IMR-90 (cell line): ENCODE measurements at regions not wholly inside any gene's neighbourhood (a gene's known extent, or its start where the extent isn't known, plus 50 kb on each side); places are given as distances from the start of the nearest gene placed in this dataset.

Experiments used
- ATAC-seq: fragments of 200-7000 bp; cut with Tn5 transposase; 2 replicates; pipeline ENCODE4 v1.9.1; 2020; ENCODE audit warnings: low read depth, mild to moderate bottlenecking, moderate library complexity
- BruUV-seq: library from RNA; stranded (reverse); fragments of 400-500 nt; replicated peaks from 2 replicates; lab custom pipeline; 2021; lab: Mats Ljungman, UMichigan
- CTCF ChIA-PET: fragments of 300-600 bp; formaldehyde crosslinking; extraction: SDS; loops from one replicate; lab custom pipeline; 2021; ENCODE audit warnings: antibody characterized with exemption; lab: Yijun Ruan, JAX
- POLR2A ChIA-PET: fragments of 300-600 bp; sonication (Branson Sonifier 250); formaldehyde crosslinking; loops from one replicate; lab custom pipeline; 2022; ENCODE audit warnings: antibody characterized with exemption; ENCODE audit not compliant: unreplicated experiment; lab: Charles Lee
- DNase-seq: peaks from one replicate; pipeline ENCODE4 v3.0.0; 2013
- H2AFZ ChIP-seq: replicated peaks from 2 replicates; pipeline ENCODE3; 2013; ENCODE audit warnings: low read length, mild to moderate bottlenecking; ENCODE audit not compliant: poor library complexity
- H2AK5ac ChIP-seq: 2 replicates; pipeline ENCODE4 v1.6.1; 2013; ENCODE audit warnings: low read depth, low read length, inconsistent platforms
- H2AK9ac ChIP-seq: replicated peaks from 2 replicates; pipeline ENCODE3; 2013; ENCODE audit warnings: mild to moderate bottlenecking, low read depth, low read length, moderate library complexity; ENCODE audit not compliant: poor library complexity
- H2BK120ac ChIP-seq: 2 replicates; pipeline ENCODE4 v1.6.1; 2013; ENCODE audit warnings: low read depth, low read length, inconsistent platforms
- H2BK15ac ChIP-seq: 3 replicates; pipeline ENCODE4 v1.6.1; 2013; ENCODE audit warnings: low read depth, low read length, inconsistent platforms
- H2BK20ac ChIP-seq: 2 replicates; pipeline ENCODE4 v1.6.1; 2013; ENCODE audit warnings: low read depth, mild to moderate bottlenecking, inconsistent platforms, low read length, moderate library complexity
- H2BK5ac ChIP-seq: 2 replicates; pipeline ENCODE4 v1.6.1; 2013; ENCODE audit warnings: mild to moderate bottlenecking, low read depth, low read length, inconsistent platforms; ENCODE audit not compliant: poor library complexity, severe bottlenecking
- H3K14ac ChIP-seq: replicated peaks from 2 replicates; pipeline ENCODE4 v1.6.1; 2013; ENCODE audit warnings: low read depth, low read length, inconsistent platforms
- H3K18ac ChIP-seq: 2 replicates; pipeline ENCODE4 v1.6.1; 2013; ENCODE audit warnings: low read depth, low read length, control low read depth
- H3K23ac ChIP-seq: 2 replicates; pipeline ENCODE4 v1.6.1; 2013; ENCODE audit warnings: low read depth, low read length, inconsistent platforms
- H3K27ac ChIP-seq: 2 replicates; pipeline ENCODE4 v1.5.1; 2013; ENCODE audit warnings: mild to moderate bottlenecking, control low read depth, low read length; ENCODE audit not compliant: insufficient read depth
- H3K27me3 ChIP-seq: 2 replicates; pipeline ENCODE4 v1.6.1; 2013; ENCODE audit warnings: low read length; ENCODE audit not compliant: control insufficient read depth, insufficient read depth
- H3K36me3 ChIP-seq: 2 replicates; pipeline ENCODE4 v1.6.1; 2013; ENCODE audit warnings: low read length, mixed read lengths; ENCODE audit not compliant: control insufficient read depth, insufficient read depth
- H3K4ac ChIP-seq: 2 replicates; pipeline ENCODE4 v1.6.1; 2013; ENCODE audit warnings: low read depth, low read length, inconsistent platforms
- H3K4me1 ChIP-seq: 2 replicates; pipeline ENCODE4 v1.6.1; 2013; ENCODE audit warnings: low read length, mixed read lengths; ENCODE audit not compliant: control insufficient read depth, insufficient read depth
- H3K4me2 ChIP-seq: 2 replicates; pipeline ENCODE4 v1.6.1; 2013; ENCODE audit warnings: low read depth, mild to moderate bottlenecking, control low read depth, low read length, moderate library complexity
- H3K4me3 ChIP-seq: 2 replicates; pipeline ENCODE4 v1.5.1; 2013; ENCODE audit warnings: low read depth, mild to moderate bottlenecking, control low read depth, low read length, moderate library complexity; ENCODE audit not compliant: insufficient read depth
- H3K56ac ChIP-seq: 2 replicates; pipeline ENCODE4 v1.6.1; 2013; ENCODE audit warnings: low read length, inconsistent platforms; ENCODE audit not compliant: insufficient read depth; ENCODE audit errors: extremely low read depth
- H3K79me1 ChIP-seq, 2 experiments: 2 replicates each; pipeline ENCODE4 v1.6.1; 2013; ENCODE audit warnings: low read length in 2 of 2, inconsistent platforms in 1 of 2, low read depth in 1 of 2
- H3K9ac ChIP-seq: 2 replicates; pipeline ENCODE4 v1.6.1; 2013; ENCODE audit warnings: low read depth, low read length, control low read depth
- H3K9me1 ChIP-seq: 2 replicates; pipeline ENCODE4 v1.6.1; 2013; ENCODE audit warnings: low read length, inconsistent platforms; ENCODE audit not compliant: insufficient read depth
- H3K9me3 ChIP-seq: 2 replicates; pipeline ENCODE4 v1.6.1; 2013; ENCODE audit warnings: low read length; ENCODE audit not compliant: control insufficient read depth, insufficient read depth
- H4K20me1 ChIP-seq: 2 replicates; pipeline ENCODE4 v1.6.1; 2013; ENCODE audit warnings: low read length, inconsistent platforms; ENCODE audit not compliant: insufficient read depth
- H4K5ac ChIP-seq: 2 replicates; pipeline ENCODE4 v1.6.1; 2013; ENCODE audit warnings: mild to moderate bottlenecking, low read depth, low read length, control low read depth
- H4K8ac ChIP-seq, 2 experiments: 2 replicates each; pipeline ENCODE4 v1.6.1; 2013; ENCODE audit warnings: low read depth in 2 of 2, low read length in 2 of 2, control low read depth in 1 of 2, inconsistent platforms in 1 of 2
- H4K91ac ChIP-seq: 2 replicates; pipeline ENCODE4 v1.6.1; 2013; ENCODE audit warnings: low read depth, low read length, inconsistent platforms; ENCODE audit not compliant: insufficient read depth
- BHLHE40 ChIP-seq: fragments of 150-350 bp; IDR thresholded peaks from 2 replicates; pipeline ENCODE4 v1.6.1; 2016; ENCODE audit warnings: mild to moderate bottlenecking, low read depth, low read length
- CEBPB ChIP-seq: IDR thresholded peaks from 2 replicates; pipeline ENCODE4 v1.6.1; 2012; ENCODE audit warnings: low read depth, low read length, improper control_type of control experiment
- MAFK ChIP-seq: IDR thresholded peaks from 2 replicates; pipeline ENCODE4 v1.6.1; 2012; ENCODE audit warnings: low read depth, low read length, improper control_type of control experiment
- RAD21 ChIP-seq: IDR thresholded peaks from 2 replicates; pipeline ENCODE4 v1.6.1; 2012; ENCODE audit warnings: low read length, improper control_type of control experiment
- WGBS, 2 experiments: methylation state at CpG; one replicate each; pipeline versions ENCODE4 v1.1.5 to v1.1.7; 2013; ENCODE audit warnings: missing lambda C conversion rate in 2 of 2; ENCODE audit not compliant: insufficient read length in 1 of 2; ENCODE audit errors: extremely low coverage in 2 of 2; 5-methylcytosine and 5-hydroxymethylcytosine counted together
- dilution Hi-C: fragments of 300-500 bp; cut with HindIII; formaldehyde crosslinking; loops from one replicate; pipeline ENCODE4 v1.14.3; 2018; ENCODE audit warnings: low sequenced_read_pairs; ENCODE audit not compliant: unreplicated experiment
- in situ Hi-C: fragments of 300-500 bp; cut with MboI; formaldehyde crosslinking; loops from 3 replicates; pipeline ENCODE4 v1.14.3; 2019; ENCODE audit warnings: low sequenced_read_pairs, inconsistent platforms, mixed read lengths
- intact Hi-C: fragments of 100-400 bp; cut with micrococcal nuclease; formaldehyde crosslinking; loops from 2 replicates; pipeline ENCODE4 v1.10.0; 2022

GRCh38 chr3:162628531-162628930 lies 1131.9 kb downstream of the OTOL1 start:
- Histone ChIP-seq H2BK15ac (no peak overlapping the region), H3K18ac (no peak overlapping the region), H3K9me3 (no peaks in the 10 kb centered on the region), H4K20me1 (no peaks in the 10 kb centered on the region), H3K4me3 (no peak overlapping the region), H3K14ac (no peak overlapping the region), H3K4ac (no peak overlapping the region), H3K4me2 (no peak overlapping the region), H2BK5ac (no peak overlapping the region), H3K79me1 (no peaks in the 10 kb centered on the region), H3K9me1 (no peaks in the 10 kb centered on the region), H2AK9ac (no peak overlapping the region), H3K36me3 (no peaks in the 10 kb centered on the region), H3K27me3 (no peaks in the 10 kb centered on the region), H2BK20ac (no peak overlapping the region), H2AFZ (no peak overlapping the region), H3K9ac (no peak overlapping the region), H2AK5ac (no peak overlapping the region), H3K56ac (no peak overlapping the region), H3K4me1 (no peaks in the 10 kb centered on the region), H3K27ac (no peak overlapping the region), H2BK120ac (no peak overlapping the region), H4K5ac (no peak overlapping the region), H4K91ac (no peak overlapping the region), H3K23ac (no peak overlapping the region), H4K8ac (no peak overlapping the region)
- DNase-seq (no peak), ATAC-seq (no peak)
- BruUV-seq: no TSS peak
- POLR2A ChIA-PET: no interaction called here
- intact Hi-C loops: no loop called here
- dilution Hi-C loops: no loop called here
- CTCF ChIA-PET: interaction anchor here (0.6 kb wide), 1 partner anchor 713 kb away, joined by 3 read pairs; no protein-coding TSS in a partner anchor
- TF ChIP-seq RAD21: no peak
- peak; percentile 80 for TF ChIP-seq MAFK
- no peak for TF ChIP-seq BHLHE40
- no peak for TF ChIP-seq CEBPB
- in situ Hi-C loops: no loop called here
- no CpG with 5 or more reads among the region's 3 CpGs for WGBS, 2 experiments
